ENCODE measurements at regions not wholly inside any gene's neighbourhood (a gene's known extent, or its start where the extent isn't known, plus 50 kb on each side); places are given as distances from the start of the nearest gene placed in this dataset.
"Not testable (repeated sequence)": the region's sequence is repeated elsewhere in the genome, so short reads cannot be mapped to it uniquely, and the experiment has no call there.

GRCh38 chr13:76829572-76830327 lies 56.5 kb downstream of the KCTD12 start:
- Mint-ChIP-seq H3K36me3 (no peaks in the 10 kb centered on the region), H3K27me3 (peaks cover 9% of the 10 kb centered on the region)

DNA sequence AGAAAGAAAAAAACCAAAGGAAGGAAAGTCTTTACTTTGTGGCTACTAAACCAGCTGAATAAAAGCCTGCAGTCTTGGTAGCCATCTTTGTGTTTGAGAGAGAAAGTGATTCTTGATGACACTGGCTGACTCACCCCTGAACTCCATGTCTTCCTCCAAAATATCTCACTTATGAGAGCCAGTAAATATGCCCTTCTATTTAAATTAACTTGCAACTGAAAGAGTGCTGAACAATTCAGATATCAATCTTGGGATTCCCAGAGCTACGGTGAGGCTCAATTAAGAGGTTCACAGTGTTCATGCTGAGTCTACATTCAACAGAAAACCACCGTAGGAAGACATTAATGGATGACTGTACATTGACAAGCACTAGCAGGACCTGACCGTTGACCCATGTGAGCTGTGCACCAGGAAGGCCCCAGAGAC lies 57.9 kb downstream of the KCTD12 start:
- H3K4me3 Mint-ChIP-seq = no peak overlapping the region
- no peaks in the 10 kb centered on the region for H3K4me1 Mint-ChIP-seq
- no peak overlapping the region for H3K27ac Mint-ChIP-seq
- H3K27me3 Mint-ChIP-seq = peaks cover 9% of the 10 kb centered on the region
- no peaks in the 10 kb centered on the region for H3K36me3 Mint-ChIP-seq
- H3K9me3 Mint-ChIP-seq = peaks cover 0 to 1% (median 0%) of the 10 kb centered on the region in 3 donors

More at GRCh38 chr13:76829572-76830327, 56.5 kb downstream of the KCTD12 start:
- Mint-ChIP-seq H3K4me1 (no peaks in the 10 kb centered on the region), H3K9me3 (peaks cover 0 to 1% (median 0%) of the 10 kb centered on the region in 3 donors), H3K4me3 (no peak overlapping the region), H3K27ac (no peak overlapping the region)

GRCh38 chr13:76826527-76826926 lies 59.7 kb downstream of the KCTD12 start:
- H3K4me3 Mint-ChIP-seq = no peak overlapping the region
- peaks cover 0 to 1% (median 0%) of the 10 kb centered on the region in 3 donors for H3K9me3 Mint-ChIP-seq
- no peaks in the 10 kb centered on the region for H3K36me3 Mint-ChIP-seq
- H3K4me1 Mint-ChIP-seq = no peaks in the 10 kb centered on the region
- H3K27me3 Mint-ChIP-seq = peaks cover 5% of the 10 kb centered on the region
- H3K27ac Mint-ChIP-seq = no peak overlapping the region

GRCh38 chr13:76825430-76825829 lies 60.8 kb downstream of the KCTD12 start:
- H3K36me3 Mint-ChIP-seq = no peaks in the 10 kb centered on the region
- no peak overlapping the region for H3K27ac Mint-ChIP-seq
- H3K9me3 Mint-ChIP-seq = peaks cover 0 to 1% (median 0%) of the 10 kb centered on the region in 3 donors
- H3K27me3 Mint-ChIP-seq = peaks cover 1% of the 10 kb centered on the region
- no peak overlapping the region for H3K4me3 Mint-ChIP-seq
- no peaks in the 10 kb centered on the region for H3K4me1 Mint-ChIP-seq

- Mint-ChIP-seq H3K4me1 (no peaks in the 10 kb centered on the region), H3K4me3 (no peak overlapping the region), H3K27ac (no peak overlapping the region), H3K9me3 (no peaks in the 10 kb centered on the region), H3K36me3 (no peaks in the 10 kb centered on the region), H3K27me3 (peaks cover 1% of the 10 kb centered on the region)
These were observed 62.2 kb downstream of the KCTD12 start for GRCh38 chr13:76823969-76824368.

GRCh38 chr13:76822698-76823267 lies 63.4 kb downstream of the KCTD12 start:
- no peak overlapping the region for H3K27ac Mint-ChIP-seq
- no peaks in the 10 kb centered on the region for H3K9me3 Mint-ChIP-seq
- H3K27me3 Mint-ChIP-seq = peaks cover 6% of the 10 kb centered on the region
- H3K36me3 Mint-ChIP-seq = no peaks in the 10 kb centered on the region
- H3K4me3 Mint-ChIP-seq = no peak overlapping the region
- no peaks in the 10 kb centered on the region for H3K4me1 Mint-ChIP-seq

- not testable (repeated sequence) for H3K4me3 Mint-ChIP-seq, H3K36me3 Mint-ChIP-seq, H3K27ac Mint-ChIP-seq, H3K9me3 Mint-ChIP-seq, H3K4me1 Mint-ChIP-seq
- peaks cover 14% of the 10 kb centered on the region for H3K27me3 Mint-ChIP-seq
These were observed 65.0 kb downstream of the KCTD12 start for GRCh38 chr13:76821222-76821621.

DNA sequence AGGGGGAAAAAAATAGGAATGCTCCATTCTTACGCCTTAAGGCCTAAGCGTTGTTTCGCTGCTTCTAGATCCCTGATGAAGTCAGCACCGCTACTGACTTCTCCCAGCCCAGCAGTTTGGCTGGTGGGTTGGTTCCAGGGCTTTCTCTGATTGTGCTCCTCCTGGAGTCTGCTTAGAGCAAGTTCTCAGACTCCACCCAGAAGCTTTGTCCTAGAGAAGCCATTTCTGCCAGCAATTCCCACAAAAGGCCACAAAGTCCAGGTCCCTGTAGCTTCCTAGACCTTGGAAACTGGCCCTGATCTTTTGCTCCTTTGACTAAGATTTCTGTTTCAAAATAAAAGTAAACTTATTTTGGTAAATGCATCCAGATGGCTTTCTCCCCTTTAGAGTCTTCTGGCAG lies 65.4 kb downstream of the KCTD12 start:
- peaks cover 2% of the 10 kb centered on the region for H3K36me3 Mint-ChIP-seq

DNA sequence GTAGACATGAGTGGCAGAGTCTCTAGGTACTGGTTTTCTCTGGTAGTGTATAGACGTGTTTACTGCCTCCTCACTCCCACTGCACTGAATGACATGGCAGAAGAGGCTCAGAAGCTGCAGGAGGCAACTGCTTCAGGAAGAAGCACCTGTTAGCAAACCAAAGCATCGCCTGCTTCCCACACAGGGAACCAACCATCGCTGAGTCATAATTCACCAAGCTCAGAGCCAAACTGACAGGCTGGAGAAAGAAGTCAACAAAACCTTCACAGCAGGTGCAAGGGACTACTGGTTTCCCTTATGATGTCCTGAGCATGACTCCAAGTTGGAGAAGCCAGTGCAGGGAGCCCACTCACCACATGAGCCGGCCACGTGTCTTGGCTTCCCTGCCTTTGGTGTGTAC lies 69.8 kb downstream of the KCTD12 start:
- peaks cover 2% of the 10 kb centered on the region for H3K36me3 Mint-ChIP-seq
- no peaks in the 10 kb centered on the region for H3K4me1 Mint-ChIP-seq
- H3K27ac Mint-ChIP-seq = no peak overlapping the region
- H3K4me3 Mint-ChIP-seq = no peak overlapping the region
- H3K9me3 Mint-ChIP-seq = peaks cover 0 to 1% (median 0%) of the 10 kb centered on the region in 3 donors
- peaks cover 26% of the 10 kb centered on the region for H3K27me3 Mint-ChIP-seq

More for the DNA sequence above, 65.4 kb downstream of the KCTD12 start:
- Mint-ChIP-seq H3K4me3 (no peak overlapping the region), H3K27me3 (peaks cover 16% of the 10 kb centered on the region), H3K4me1 (no peaks in the 10 kb centered on the region), H3K27ac (no peak overlapping the region), H3K9me3 (no peaks in the 10 kb centered on the region)

GRCh38 chr13:76815344-76815743 lies 70.9 kb downstream of the KCTD12 start:
- H3K4me1 Mint-ChIP-seq = no peaks in the 10 kb centered on the region
- no peak overlapping the region for H3K27ac Mint-ChIP-seq
- peaks cover 2% of the 10 kb centered on the region for H3K36me3 Mint-ChIP-seq
- no peak overlapping the region for H3K4me3 Mint-ChIP-seq
- peaks cover 0 to 4% (median under 1%) of the 10 kb centered on the region in 3 donors for H3K9me3 Mint-ChIP-seq
- H3K27me3 Mint-ChIP-seq = peaks cover 28% of the 10 kb centered on the region

DNA sequence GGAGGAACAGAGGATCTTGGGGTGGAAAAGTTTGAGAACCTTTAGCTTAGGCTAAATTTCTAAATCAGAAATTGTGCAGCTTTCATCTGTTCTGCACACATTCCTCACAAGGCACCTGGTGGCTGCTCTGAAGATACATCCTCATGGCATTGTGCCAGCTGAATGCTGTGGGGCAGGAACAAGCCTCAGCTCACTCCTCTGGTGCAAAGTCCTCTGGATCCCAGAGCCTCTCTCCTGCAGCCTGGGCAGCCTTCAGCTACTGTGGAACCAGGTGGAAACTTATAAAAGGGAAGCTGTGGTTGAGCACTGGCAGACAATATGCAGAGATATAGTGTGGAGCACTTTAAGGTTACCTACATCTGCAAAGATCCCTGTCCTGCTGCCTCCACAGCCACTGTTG lies 72.3 kb downstream of the KCTD12 start:
- H3K27ac Mint-ChIP-seq = no peak overlapping the region
- peaks cover 28% of the 10 kb centered on the region for H3K27me3 Mint-ChIP-seq
- H3K9me3 Mint-ChIP-seq = peaks cover 4 to 8% (median 7%) of the 10 kb centered on the region in 3 donors
- H3K4me1 Mint-ChIP-seq = no peaks in the 10 kb centered on the region
- no peak overlapping the region for H3K4me3 Mint-ChIP-seq
- peaks cover 2% of the 10 kb centered on the region for H3K36me3 Mint-ChIP-seq

DNA sequence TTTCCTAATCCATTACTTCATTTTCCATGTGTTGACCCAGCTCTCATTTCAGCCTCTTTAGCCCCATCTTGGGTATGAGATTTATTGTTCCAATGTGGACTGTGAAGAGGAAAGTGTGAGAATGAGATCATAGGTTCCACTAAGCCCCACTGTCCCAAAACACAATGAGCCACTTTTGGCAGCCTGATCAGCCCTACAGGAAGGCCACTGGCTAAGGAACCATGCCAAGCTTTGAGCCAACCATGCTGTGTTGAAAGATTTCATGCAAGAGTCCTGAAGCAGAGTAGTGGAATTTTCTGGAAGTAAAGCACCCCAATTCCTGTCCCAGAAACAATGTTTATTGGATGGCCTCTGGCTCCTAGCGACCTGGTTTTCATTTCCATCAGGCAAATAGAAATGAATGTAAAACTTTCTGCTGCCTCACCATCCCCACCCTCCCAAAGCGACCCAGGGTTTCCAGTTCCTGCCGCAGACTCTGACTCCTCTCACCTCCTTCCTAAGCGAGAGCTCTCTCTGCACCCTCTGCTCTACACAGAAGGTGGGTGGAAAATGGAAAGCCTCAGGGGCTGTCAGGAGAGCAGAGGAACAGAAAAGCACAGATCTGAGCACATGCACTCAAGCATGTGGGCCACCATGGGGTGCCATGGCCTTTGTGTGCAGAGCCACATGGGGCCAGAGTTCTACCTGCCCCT lies 73.1 kb downstream of the KCTD12 start:
- Mint-ChIP-seq H3K27me3 (peaks cover 26% of the 10 kb centered on the region), H3K4me3 (no peak overlapping the region), H3K4me1 (no peaks in the 10 kb centered on the region), H3K36me3 (peaks cover 2% of the 10 kb centered on the region), H3K9me3 (peaks cover 4 to 9% (median 7%) of the 10 kb centered on the region in 3 donors), H3K27ac (no peak overlapping the region)

GRCh38 chr13:76812206-76812897 lies 73.9 kb downstream of the KCTD12 start:
- Mint-ChIP-seq H3K27ac (no peak overlapping the region), H3K9me3 (peaks cover 4 to 10% (median 7%) of the 10 kb centered on the region in 3 donors), H3K36me3 (no peaks in the 10 kb centered on the region), H3K4me3 (no peak overlapping the region), H3K27me3 (peaks cover 20% of the 10 kb centered on the region), H3K4me1 (no peaks in the 10 kb centered on the region)

DNA sequence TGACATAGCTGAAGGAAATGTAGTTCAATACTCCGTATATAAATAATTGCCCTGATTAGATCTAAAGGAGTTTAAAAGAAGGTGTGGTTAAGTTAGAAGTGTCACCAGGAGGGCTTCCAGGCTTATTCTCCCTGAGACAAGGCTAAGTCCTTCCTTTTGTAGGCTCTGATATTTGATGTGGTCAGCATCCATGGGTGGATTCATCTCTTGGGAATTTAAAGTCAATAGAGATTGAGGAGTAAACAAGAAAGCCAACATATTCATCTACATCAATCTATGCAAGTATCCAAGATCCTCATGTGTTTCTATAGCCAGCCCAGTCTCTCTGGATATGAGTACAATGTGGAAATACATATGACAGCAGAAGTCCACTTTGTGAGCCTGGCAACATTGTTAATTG lies 76.8 kb downstream of the KCTD12 start:
- Mint-ChIP-seq H3K36me3 (peaks cover 3% of the 10 kb centered on the region), H3K9me3 (peaks cover 4 to 10% (median 7%) of the 10 kb centered on the region in 3 donors)

GRCh38 chr13:76808927-76809326 lies 77.3 kb downstream of the KCTD12 start:
- Mint-ChIP-seq H3K4me1 (no peaks in the 10 kb centered on the region), H3K27ac (no peak overlapping the region), H3K27me3 (peaks cover 5% of the 10 kb centered on the region), H3K4me3 (no peak overlapping the region), H3K36me3 (peaks cover 3% of the 10 kb centered on the region), H3K9me3 (peaks cover 4 to 10% (median 7%) of the 10 kb centered on the region in 3 donors)

More for the DNA sequence above, 76.8 kb downstream of the KCTD12 start:
- Mint-ChIP-seq H3K27ac (no peak overlapping the region), H3K4me1 (no peaks in the 10 kb centered on the region), H3K27me3 (peaks cover 5% of the 10 kb centered on the region), H3K4me3 (no peak overlapping the region)

All from IgD-negative memory B cell (primary cell).